Kidney (tissue), 13 donors: ENCODE measurements at regions not wholly inside any gene's neighbourhood (a gene's known extent, or its start where the extent isn't known, plus 50 kb on each side); places are given as distances from the start of the nearest gene placed in this dataset.

Experiments
- DNase-seq, 5 donors: peaks; one replicate each; pipeline ENCODE4 v3.0.0-alpha.2; 2013 to 2020
- FAIRE-seq: peaks from 2 replicates; lab custom pipeline; 2012; peaks lifted over from hg19 to GRCh38; lab: Jason Lieb, UNC
- H3K27ac ChIP-seq, 2 donors: one replicate each; pipeline ENCODE4 v1.7.0; 2013; ENCODE audit warnings: low read depth in 2 of 2, low read length in 2 of 2, inconsistent platforms in 1 of 2
- H3K27me3 ChIP-seq: one replicate; pipeline ENCODE4 v1.7.1; 2013; ENCODE audit warnings: low read length, inconsistent platforms; ENCODE audit not compliant: control insufficient read depth, insufficient read depth
- H3K36me3 ChIP-seq, 3 donors: one replicate each; pipeline versions ENCODE4 v1.7.0 to v1.7.1; 2013; ENCODE audit warnings: low read length in 3 of 3, control low read depth in 1 of 3, inconsistent platforms in 1 of 3; ENCODE audit not compliant: insufficient read depth in 3 of 3, control insufficient read depth in 2 of 3
- H3K4me1 ChIP-seq, 3 donors: one replicate each; pipeline versions ENCODE4 v1.7.0 to v1.7.1; 2013; ENCODE audit warnings: low read length in 3 of 3, inconsistent platforms in 1 of 3, low read depth in 1 of 3; ENCODE audit not compliant: control insufficient read depth in 2 of 3, insufficient read depth in 2 of 3
- H3K4me3 ChIP-seq, 3 donors: one replicate each; pipeline versions ENCODE4 v1.7.0 to v1.8.1; 2013; ENCODE audit warnings: low read length in 3 of 3, control low read depth in 1 of 3, inconsistent platforms in 1 of 3
- H3K9ac ChIP-seq, 3 donors: one replicate each; pipeline versions ENCODE4 v1.7.0 to v1.7.1; 2013; ENCODE audit warnings: low read length in 3 of 3, control low read depth in 1 of 3, inconsistent platforms in 1 of 3
- H3K9me3 ChIP-seq, 3 donors: one replicate each; pipeline versions ENCODE4 v1.7.0 to v1.7.1; 2013; ENCODE audit warnings: low read length in 3 of 3, control low read depth in 1 of 3, inconsistent platforms in 1 of 3; ENCODE audit not compliant: control insufficient read depth in 2 of 3, insufficient read depth in 1 of 3
- intact Hi-C: fragments of 100-400 bp; cut with DNase I; formaldehyde crosslinking; loops from one replicate; pipeline ENCODE4 v1.11.1; 2022
- TF ChIP-seq, protein P1 (sequence below): IDR thresholded peaks from 3 replicates; pipeline ENCODE4 v1.5.1; 2012; ENCODE audit warnings: mild to moderate bottlenecking, moderate library complexity, borderline replicate concordance; ENCODE audit not compliant: insufficient read depth; ENCODE audit errors: extremely low read depth
- donor health status: control.
- donor health status: control.
- donor health status: control.
- donor health status: control.
- donor health status: control.
- donor health status: DM: yes; HTN: yes; CAD: no.
- donor health status: Normal renal cell carcinoma (clear cell type).

DNA sequence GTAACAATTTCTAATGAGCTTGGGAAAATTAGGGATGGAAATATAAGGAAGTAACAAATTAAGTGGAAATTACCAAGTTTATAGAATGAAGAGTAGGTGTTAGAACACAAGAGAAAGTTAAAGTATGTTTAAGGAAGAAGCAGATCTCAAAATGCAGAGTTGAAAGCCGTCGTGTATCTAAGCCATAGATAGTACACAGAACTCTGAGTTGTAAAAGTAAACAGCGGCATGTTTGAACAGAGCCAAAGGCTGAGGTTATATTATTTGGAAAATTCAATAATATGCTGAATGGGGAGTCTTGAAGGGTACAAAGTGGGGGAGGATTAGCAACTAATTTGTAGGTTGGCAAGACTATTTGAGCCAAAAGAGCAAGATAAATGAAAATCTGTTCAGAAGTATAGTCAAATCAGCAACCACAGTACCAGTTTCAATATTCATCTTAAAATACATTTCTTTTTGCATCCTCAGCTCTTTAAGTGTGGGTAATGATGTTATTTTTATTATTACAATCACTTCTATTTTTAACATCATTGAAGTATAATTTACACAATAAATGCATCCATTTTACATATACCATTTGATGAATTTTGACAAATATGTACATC, 594.8 kb upstream of the ANO3 start:
- Histone ChIP-seq H3K27me3 (no peaks in the 10 kb centered on the region), H3K27ac (no peak overlapping the region), H3K9me3 (no peaks in the 10 kb centered on the region), H3K9ac (no peak overlapping the region), H3K4me1 (no peaks in the 10 kb centered on the region), H3K36me3 (no peaks in the 10 kb centered on the region), H3K4me3 (no peak overlapping the region)
- intact Hi-C loops, result no loop called here
- TF ChIP-seq, protein P1, sequence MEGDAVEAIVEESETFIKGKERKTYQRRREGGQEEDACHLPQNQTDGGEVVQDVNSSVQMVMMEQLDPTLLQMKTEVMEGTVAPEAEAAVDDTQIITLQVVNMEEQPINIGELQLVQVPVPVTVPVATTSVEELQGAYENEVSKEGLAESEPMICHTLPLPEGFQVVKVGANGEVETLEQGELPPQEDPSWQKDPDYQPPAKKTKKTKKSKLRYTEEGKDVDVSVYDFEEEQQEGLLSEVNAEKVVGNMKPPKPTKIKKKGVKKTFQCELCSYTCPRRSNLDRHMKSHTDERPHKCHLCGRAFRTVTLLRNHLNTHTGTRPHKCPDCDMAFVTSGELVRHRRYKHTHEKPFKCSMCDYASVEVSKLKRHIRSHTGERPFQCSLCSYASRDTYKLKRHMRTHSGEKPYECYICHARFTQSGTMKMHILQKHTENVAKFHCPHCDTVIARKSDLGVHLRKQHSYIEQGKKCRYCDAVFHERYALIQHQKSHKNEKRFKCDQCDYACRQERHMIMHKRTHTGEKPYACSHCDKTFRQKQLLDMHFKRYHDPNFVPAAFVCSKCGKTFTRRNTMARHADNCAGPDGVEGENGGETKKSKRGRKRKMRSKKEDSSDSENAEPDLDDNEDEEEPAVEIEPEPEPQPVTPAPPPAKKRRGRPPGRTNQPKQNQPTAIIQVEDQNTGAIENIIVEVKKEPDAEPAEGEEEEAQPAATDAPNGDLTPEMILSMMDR, result no peak
- no peak for FAIRE-seq
- no peak for DNase-seq

DNA sequence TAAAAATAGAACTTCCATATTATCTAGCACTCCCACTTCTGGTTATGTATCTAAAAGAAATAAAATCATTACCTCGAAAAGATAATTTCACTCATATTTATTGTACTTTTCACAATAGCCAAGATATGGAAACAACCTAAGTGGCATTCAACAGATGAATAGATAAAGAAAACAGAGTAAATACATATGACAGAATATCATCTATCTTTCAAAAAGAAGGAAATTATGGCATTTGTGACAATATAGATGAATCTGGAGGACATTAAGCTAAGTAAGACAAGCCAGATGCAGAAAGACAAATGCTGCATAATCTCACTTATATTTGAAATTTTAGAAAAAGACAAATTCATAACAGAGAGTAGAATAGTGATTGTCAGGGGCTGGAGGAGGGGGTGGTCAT, 590.0 kb upstream of the ANO3 start:
- FAIRE-seq, result no peak
- Histone ChIP-seq H3K9ac (no peak overlapping the region), H3K27me3 (no peaks in the 10 kb centered on the region), H3K4me1 (no peaks in the 10 kb centered on the region), H3K9me3 (no peaks in the 10 kb centered on the region), H3K27ac (no peak overlapping the region), H3K36me3 (no peaks in the 10 kb centered on the region), H3K4me3 (no peak overlapping the region)
- intact Hi-C loops, result no loop called here
- no peak for DNase-seq
- TF ChIP-seq, protein P1, result no peak

DNA sequence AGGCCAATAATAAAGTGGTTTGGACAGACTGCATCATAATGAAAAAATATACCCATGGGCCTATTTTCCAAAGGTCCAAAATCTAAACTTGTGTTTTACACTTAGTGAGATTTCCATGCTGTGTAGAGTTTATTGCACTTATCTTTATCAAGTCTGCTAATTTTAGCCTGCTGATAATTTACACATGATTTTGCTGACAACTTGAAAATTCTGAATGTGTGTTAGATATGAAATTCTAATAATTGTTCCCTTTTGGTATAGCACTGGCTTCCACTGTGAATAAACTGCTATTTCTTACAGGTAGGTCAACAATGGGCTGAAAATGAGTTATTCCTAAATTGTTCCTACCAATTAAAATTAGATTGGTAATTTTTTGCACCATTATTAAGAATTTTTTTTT, 589.1 kb upstream of the ANO3 start:
- H3K36me3 ChIP-seq, result no peaks in the 10 kb centered on the region
- FAIRE-seq, result no peak
- no peaks in the 10 kb centered on the region for H3K4me1 ChIP-seq
- intact Hi-C loops, result no loop called here
- no peaks in the 10 kb centered on the region for H3K9me3 ChIP-seq
- no peaks in the 10 kb centered on the region for H3K27me3 ChIP-seq
- no peak overlapping the region for H3K27ac ChIP-seq
- H3K4me3 ChIP-seq, result no peak overlapping the region
- TF ChIP-seq, protein P1, result no peak
- no peak overlapping the region for H3K9ac ChIP-seq
- DNase-seq, result no peak

DNA sequence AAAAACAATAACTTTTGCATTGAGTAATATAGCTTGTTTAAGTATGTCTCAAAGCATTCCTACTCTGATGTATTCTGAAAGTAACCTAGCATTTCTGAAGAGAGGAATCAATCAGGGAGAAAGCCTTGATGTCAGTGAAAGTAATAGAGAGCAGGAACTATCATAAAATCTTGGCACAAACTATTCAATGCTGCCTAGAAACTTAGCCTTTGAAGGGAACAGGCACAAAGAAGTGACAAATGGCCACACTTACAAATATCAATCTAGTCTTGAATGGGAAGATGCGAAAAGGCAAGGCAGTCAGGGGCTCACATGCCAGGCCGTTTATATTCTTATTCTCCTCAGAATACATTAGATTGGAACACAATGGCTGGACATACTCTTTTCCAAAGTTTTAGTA, 576.5 kb upstream of the ANO3 start:
- Histone ChIP-seq H3K27ac (no peak overlapping the region), H3K9me3 (peaks cover 0 to 2% (median 0%) of the 10 kb centered on the region in 3 donors), H3K4me3 (no peak overlapping the region), H3K36me3 (no peaks in the 10 kb centered on the region), H3K9ac (no peak overlapping the region), H3K27me3 (no peaks in the 10 kb centered on the region), H3K4me1 (no peaks in the 10 kb centered on the region)
- intact Hi-C loops, result no loop called here
- TF ChIP-seq, protein P1, result no peak
- DNase-seq (no peak), FAIRE-seq (no peak)
